Left lung (tissue), 4 donors: ENCODE measurements at regions not wholly inside any gene's neighbourhood (a gene's known extent, or its start where the extent isn't known, plus 50 kb on each side); places are given as distances from the start of the nearest gene placed in this dataset.

Experiments used
- ATAC-seq: fragments of 200-7000 bp; cut with Tn5 transposase; one replicate; pipeline ENCODE4 v1.9.1; 2020; ENCODE audit warnings: moderate library complexity
- DNase-seq, 4 donors: peaks; one replicate each; pipeline ENCODE4 v3.0.0-alpha.2; 2013 to 2020
- H3K27ac ChIP-seq, 2 donors: fragments of 200-600 bp; sonication (generic) in 1 of 2; one replicate each; pipeline versions ENCODE4 v1.5.0 to v1.8.0; 2020 to 2021
- H3K27me3 ChIP-seq, 2 donors: fragments of 200-600 bp; sonication (generic) in 1 of 2; one replicate each; pipeline versions ENCODE4 v1.5.0 to v1.8.0; 2020 to 2021
- H3K36me3 ChIP-seq, 2 donors: fragments of 200-600 bp; sonication (generic) in 1 of 2; one replicate each; pipeline versions ENCODE4 v1.5.0 to v1.8.0; 2020 to 2021
- H3K4me1 ChIP-seq, 2 donors: fragments of 200-600 bp; one replicate each; pipeline ENCODE4 v1.8.0; 2021
- H3K4me3 ChIP-seq, 2 donors: fragments of 200-600 bp; sonication (generic) in 1 of 2; one replicate each; pipeline versions ENCODE4 v1.5.0 to v1.8.0; 2020 to 2021; ENCODE audit warnings: mild to moderate bottlenecking in 1 of 2
- H3K9me3 ChIP-seq, 2 donors: fragments of 200-600 bp; sonication (generic) in 1 of 2; one replicate each; pipeline versions ENCODE4 v1.5.0 to v1.8.0; 2020 to 2021
- intact Hi-C, 2 donors: fragments of 100-400 bp; cut with DNase I; formaldehyde crosslinking; loops; one replicate each; pipeline versions ENCODE4 v1.11.2 to v1.14.2; 2022
- TF ChIP-seq, protein P1 (sequence below), 2 donors: fragments of 200-600 bp; sonication (generic) in 1 of 2; IDR thresholded peaks; one replicate each; pipeline versions ENCODE4 v1.5.0 to v1.8.0; 2021; ENCODE audit warnings: antibody characterized with exemption in 2 of 2
- donor health status: DM: no; HTN: yes; CAD: no.
- donor health status: DM: no; HTN: no; CAD: no.

GRCh38 chr1:39105061-39105840, 79.1 kb downstream of the NDUFS5 start:
- ATAC-seq: peak; percentile 75
- peaks cover 0 to 26% of the 10 kb centered on the region in 2 donors for H3K27me3 ChIP-seq
- H3K27ac ChIP-seq: peak overlapping the region; percentile 90 to 95
- intact Hi-C loops: loop anchor here (10.0 kb wide), 1 partner anchor 80 kb away; no protein-coding TSS in a partner anchor
- H3K9me3 ChIP-seq: no peaks in the 10 kb centered on the region
- TF ChIP-seq, protein P1, sequence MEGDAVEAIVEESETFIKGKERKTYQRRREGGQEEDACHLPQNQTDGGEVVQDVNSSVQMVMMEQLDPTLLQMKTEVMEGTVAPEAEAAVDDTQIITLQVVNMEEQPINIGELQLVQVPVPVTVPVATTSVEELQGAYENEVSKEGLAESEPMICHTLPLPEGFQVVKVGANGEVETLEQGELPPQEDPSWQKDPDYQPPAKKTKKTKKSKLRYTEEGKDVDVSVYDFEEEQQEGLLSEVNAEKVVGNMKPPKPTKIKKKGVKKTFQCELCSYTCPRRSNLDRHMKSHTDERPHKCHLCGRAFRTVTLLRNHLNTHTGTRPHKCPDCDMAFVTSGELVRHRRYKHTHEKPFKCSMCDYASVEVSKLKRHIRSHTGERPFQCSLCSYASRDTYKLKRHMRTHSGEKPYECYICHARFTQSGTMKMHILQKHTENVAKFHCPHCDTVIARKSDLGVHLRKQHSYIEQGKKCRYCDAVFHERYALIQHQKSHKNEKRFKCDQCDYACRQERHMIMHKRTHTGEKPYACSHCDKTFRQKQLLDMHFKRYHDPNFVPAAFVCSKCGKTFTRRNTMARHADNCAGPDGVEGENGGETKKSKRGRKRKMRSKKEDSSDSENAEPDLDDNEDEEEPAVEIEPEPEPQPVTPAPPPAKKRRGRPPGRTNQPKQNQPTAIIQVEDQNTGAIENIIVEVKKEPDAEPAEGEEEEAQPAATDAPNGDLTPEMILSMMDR (IDR thresholded peaks at IDR 0.05): no peak
- peak overlapping the region; percentile 71 to 87 for H3K4me3 ChIP-seq
- peak in 3 of 4 donors; percentile 76 to 94 (median 80) for DNase-seq
- no peaks in the 10 kb centered on the region for H3K36me3 ChIP-seq
- H3K4me1 ChIP-seq: peaks cover 39 to 60% of the 10 kb centered on the region in 2 donors

DNA sequence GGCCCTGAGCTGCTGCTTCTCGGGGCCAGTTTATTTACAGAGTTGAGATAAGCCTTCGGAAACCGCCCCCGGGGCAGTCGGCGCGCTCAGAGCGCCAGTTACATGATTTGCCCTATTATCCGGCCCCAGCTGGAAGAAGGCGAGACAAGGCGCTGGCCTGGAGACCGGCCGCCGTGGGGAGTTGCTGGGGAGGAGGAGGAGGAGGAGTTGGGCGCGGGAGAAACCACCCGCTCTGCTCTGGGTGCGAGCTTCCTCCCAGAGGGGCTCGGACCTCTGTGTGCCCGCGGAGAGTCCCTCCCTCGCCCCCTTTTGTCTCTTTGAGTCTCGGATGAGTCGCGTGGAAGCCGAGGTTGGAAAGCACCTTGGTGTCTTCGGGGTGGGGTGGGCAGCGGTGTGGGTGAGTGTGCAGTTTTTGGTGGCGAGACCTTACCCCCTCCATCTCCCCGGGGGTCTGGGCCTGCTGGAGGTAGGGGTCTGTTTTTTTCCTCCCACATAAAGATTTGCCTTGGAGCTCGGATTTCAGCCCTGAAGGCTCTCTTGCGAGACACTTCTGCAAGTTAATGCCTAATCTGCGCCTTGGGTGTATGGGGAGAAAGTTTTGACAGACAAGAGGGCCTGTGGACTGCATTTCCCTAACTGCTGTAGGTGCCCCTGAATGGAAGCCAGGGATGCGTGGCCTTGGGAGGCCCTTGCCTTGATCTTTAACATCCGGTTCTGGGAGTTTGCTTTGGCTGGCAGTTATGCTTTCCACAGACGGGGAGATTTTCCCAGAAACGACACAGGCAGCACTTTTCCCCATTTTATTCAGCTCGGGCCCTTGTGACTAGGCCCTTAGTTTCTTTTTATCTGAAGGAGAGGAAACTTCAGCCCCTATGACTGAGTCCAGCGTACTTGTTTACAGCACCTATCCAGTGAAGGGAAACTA, 80.0 kb downstream of the NDUFS5 start:
- H3K36me3 ChIP-seq: no peaks in the 10 kb centered on the region
- peaks cover 39 to 69% of the 10 kb centered on the region in 2 donors for H3K4me1 ChIP-seq
- H3K27ac ChIP-seq: peak overlapping the region; percentile 90 to 95
- TF ChIP-seq, protein P1 (IDR thresholded peaks at IDR 0.05): no peak
- peaks cover 0 to 26% of the 10 kb centered on the region in 2 donors for H3K27me3 ChIP-seq
- H3K9me3 ChIP-seq: no peaks in the 10 kb centered on the region
- DNase-seq (peak in 3 of 4 donors; percentile 56 to 86 (median 72)), ATAC-seq (peak; percentile 22)
- peak overlapping the region; percentile 71 to 87 for H3K4me3 ChIP-seq
- intact Hi-C loops: loop anchor here (10.0 kb wide), 1 partner anchor 79 kb away; no protein-coding TSS in a partner anchor

GRCh38 chr1:39106801-39107327, 80.7 kb downstream of the NDUFS5 start:
- ATAC-seq (no peak), DNase-seq (no peak)
- Histone ChIP-seq H3K36me3 (no peaks in the 10 kb centered on the region), H3K9me3 (no peaks in the 10 kb centered on the region), H3K4me1 (peaks cover 41 to 76% of the 10 kb centered on the region in 2 donors), H3K4me3 (peak overlapping the region; percentile 71 to 87), H3K27ac (peak overlapping the region; percentile 90 to 95), H3K27me3 (peaks cover 0 to 26% of the 10 kb centered on the region in 2 donors)
- intact Hi-C loops: loop anchor here (10.0 kb wide), 1 partner anchor 78 kb away; no protein-coding TSS in a partner anchor
- TF ChIP-seq, protein P1 (IDR thresholded peaks at IDR 0.05): no peak

- peaks cover 43 to 77% of the 10 kb centered on the region in 2 donors for H3K4me1 ChIP-seq
- peak; percentile 14 for ATAC-seq
- TF ChIP-seq, protein P1 (IDR thresholded peaks at IDR 0.05): no peak
Observed at GRCh38 chr1:39107341-39108290, 81.5 kb downstream of the NDUFS5 start.

More at GRCh38 chr1:39107341-39108290, 81.5 kb downstream of the NDUFS5 start:
- peak overlapping the region; percentile 90 to 95 for H3K27ac ChIP-seq
- no peaks in the 10 kb centered on the region for H3K36me3 ChIP-seq
- no peaks in the 10 kb centered on the region for H3K9me3 ChIP-seq
- intact Hi-C loops: loop anchor here (10.0 kb wide), 1 partner anchor 77 kb away; no protein-coding TSS in a partner anchor
- peak overlapping the region; percentile 71 to 87 for H3K4me3 ChIP-seq
- DNase-seq: no peak
- H3K27me3 ChIP-seq: peaks cover 0 to 26% of the 10 kb centered on the region in 2 donors
